HCT116 (cell line): ENCODE measurements at regions not wholly inside any gene's neighbourhood (a gene's known extent, or its start where the extent isn't known, plus 50 kb on each side); places are given as distances from the start of the nearest gene placed in this dataset.

ENCODE experiments used
- ATAC-seq: fragments of 200-7000 bp; cut with Tn5 transposase; 2 replicates; pipeline ENCODE4 v1.9.1; 2020; ENCODE audit warnings: mild to moderate bottlenecking, moderate library complexity
- BruUV-seq: library from RNA; stranded (reverse); fragments of 400-500 nt; replicated peaks from 2 replicates; lab custom pipeline; 2021; lab: Mats Ljungman, UMichigan
- CTCF ChIA-PET: fragments of 300-600 bp; sonication (Branson Sonifier 250); formaldehyde crosslinking; loops from one replicate; lab custom pipeline; 2021; ENCODE audit warnings: antibody characterized with exemption; lab: Charles Lee
- POLR2A ChIA-PET: fragments of 300-600, 350-600 bp; sonication (Branson Sonifier 250); formaldehyde crosslinking; loops from one replicate; lab custom pipeline; 2021; ENCODE audit warnings: antibody characterized with exemption; lab: Charles Lee
- RAD21 ChIA-PET, 2 experiments: fragments of 300-600 bp; sonication (Branson Sonifier 250); formaldehyde crosslinking; loops; one replicate each; lab custom pipeline; 2023; ENCODE audit warnings: low total read pairs in 2 of 2; ENCODE audit not compliant: uncharacterized antibody in 2 of 2, unreplicated experiment in 2 of 2, low non-redundant PET in 1 of 2; lab: Charles Lee
- DNase-seq: peaks from one replicate; pipeline ENCODE4 v3.0.0-alpha.2; 2010; ENCODE audit warnings: low read depth, low spot score
- H2AFZ ChIP-seq: fragments of 200-600 bp; shearing (Covaris generic), sonication (generic); 2 replicates; pipeline ENCODE4 v1.6.1; 2017; ENCODE audit warnings: low read depth, mixed run types, mixed read lengths, antibody characterized with exemption, low read length; ENCODE audit not compliant: poor library complexity, severe bottlenecking
- H3K27ac ChIP-seq: 2 replicates; pipeline ENCODE4 v1.5.1; 2012; ENCODE audit warnings: low read depth, low read length
- H3K27me3 ChIP-seq: fragments of 200-600 bp; sonication (generic); 2 replicates; pipeline ENCODE4 v1.6.1; 2016; ENCODE audit warnings: mixed run types, low read length, mixed read lengths; ENCODE audit not compliant: insufficient read depth
- H3K36me3 ChIP-seq, 2 experiments: fragments of 200-500 bp in 1 of 2; fragments of 200-600 bp in 1 of 2; sonication (Bioruptor generic) in 1 of 2; sonication (generic) in 1 of 2; 2 replicates each; pipeline versions ENCODE4 v1.5.1 to v1.6.1; 2014 to 2016; ENCODE audit warnings: low read length in 2 of 2, inconsistent platforms in 1 of 2, mixed read lengths in 1 of 2, mixed run types in 1 of 2; ENCODE audit not compliant: insufficient read depth in 2 of 2, control insufficient read depth in 1 of 2
- H3K4me1 ChIP-seq, 2 experiments: fragments of 200-600 bp in 1 of 2; sonication (generic) in 1 of 2; 2 replicates each; pipeline versions ENCODE4 v1.5.1 to v1.6.1; 2012 to 2017; ENCODE audit warnings: low read length in 2 of 2, inconsistent platforms in 1 of 2, mild to moderate bottlenecking in 1 of 2, mixed read lengths in 1 of 2, mixed run types in 1 of 2, moderate library complexity in 1 of 2; ENCODE audit not compliant: insufficient read depth in 2 of 2, control insufficient read depth in 1 of 2
- H3K4me2 ChIP-seq: fragments of 200-600 bp; sonication (generic); 2 replicates; pipeline ENCODE4 v1.6.1; 2017; ENCODE audit warnings: mixed run types, low read length, mixed read lengths
- H3K4me3 ChIP-seq, 2 experiments: fragments of 200-600 bp in 1 of 2; sonication (generic) in 1 of 2; replicated peaks in 1 of 2; 2 replicates each; pipeline ENCODE4 v1.5.1; 2011 to 2016; ENCODE audit warnings: low read length in 2 of 2, control low read depth in 1 of 2, low read depth in 1 of 2, mild to moderate bottlenecking in 1 of 2, mixed read lengths in 1 of 2, mixed run types in 1 of 2
- H3K79me2 ChIP-seq: fragments of 200-600 bp; sonication (generic); 2 replicates; pipeline ENCODE4 v1.6.1; 2017; ENCODE audit warnings: mild to moderate bottlenecking, mixed run types, low read length, moderate library complexity, mixed read lengths; ENCODE audit not compliant: insufficient read depth
- H3K9ac ChIP-seq: fragments of 200-600 bp; sonication (generic); 2 replicates; pipeline ENCODE4 v1.6.1; 2016; ENCODE audit warnings: low read length, mixed read lengths
- H3K9me2 ChIP-seq: fragments of 200-600 bp; sonication (generic), shearing (Covaris generic); 2 replicates; pipeline ENCODE4 v1.6.1; 2017; ENCODE audit warnings: mixed run types, mild to moderate bottlenecking, moderate library complexity; ENCODE audit not compliant: insufficient read depth
- H3K9me3 ChIP-seq, 2 experiments: fragments of 200-500 bp in 1 of 2; fragments of 200-600 bp in 1 of 2; sonication (Bioruptor generic) in 1 of 2; sonication (generic) in 1 of 2; 2 replicates each; pipeline ENCODE4 v1.6.1; 2014 to 2017; ENCODE audit warnings: low read length in 2 of 2, mixed read lengths in 2 of 2, inconsistent platforms in 1 of 2, low read depth in 1 of 2, mild to moderate bottlenecking in 1 of 2, mixed run types in 1 of 2, moderate library complexity in 1 of 2; ENCODE audit not compliant: control insufficient read depth in 1 of 2, insufficient read depth in 1 of 2
- H4K20me1 ChIP-seq: fragments of 200-600 bp; sonication (generic), shearing (Covaris generic); 2 replicates; pipeline ENCODE4 v1.6.1; 2017; ENCODE audit warnings: mixed run types, mild to moderate bottlenecking, moderate library complexity; ENCODE audit not compliant: insufficient read depth
- CBX3 ChIP-seq: IDR thresholded peaks from 2 replicates; pipeline ENCODE4 v1.6.1; 2012; ENCODE audit warnings: low read depth
- CEBPB ChIP-seq: IDR thresholded peaks from 2 replicates; pipeline ENCODE4 v1.6.1; 2012; ENCODE audit warnings: low read depth
- EGR1 ChIP-seq: IDR thresholded peaks from 2 replicates; pipeline ENCODE4 v1.6.1; 2012; ENCODE audit warnings: low read depth
- MAX ChIP-seq: IDR thresholded peaks from 2 replicates; pipeline ENCODE4 v1.6.1; 2012
- POLR2AphosphoS5 ChIP-seq: IDR thresholded peaks from 2 replicates; pipeline ENCODE4 v1.6.1; 2011; ENCODE audit warnings: mild to moderate bottlenecking, low read depth, low read length, moderate library complexity
- RAD21 ChIP-seq: IDR thresholded peaks from 2 replicates; pipeline ENCODE4 v1.6.1; 2012; ENCODE audit warnings: low read depth, mild to moderate bottlenecking
- REST ChIP-seq: IDR thresholded peaks from 2 replicates; pipeline ENCODE4 v1.6.1; 2012; ENCODE audit warnings: low read depth
- TCF7L2 ChIP-seq: IDR thresholded peaks from 2 replicates; pipeline ENCODE4 v1.7.0; 2011; ENCODE audit warnings: borderline replicate concordance, inconsistent platforms; ENCODE audit not compliant: insufficient read depth, insufficient read length; ENCODE audit errors: extremely low read depth
- ZNF274 ChIP-seq: fragments of 200-500 bp; sonication (Bioruptor generic); IDR thresholded peaks from 2 replicates; pipeline ENCODE4 v1.6.1; 2014; ENCODE audit warnings: mild to moderate bottlenecking, low read depth, low read length, inconsistent platforms
- intact Hi-C: fragments of 100-400 bp; cut with micrococcal nuclease; formaldehyde crosslinking; loops from 2 replicates; pipeline ENCODE4 v1.10.0; 2022
- TF ChIP-seq, protein P1 (sequence below), 3 experiments: fragments of 200-600 bp in 1 of 3; sonication (generic) in 1 of 3; IDR thresholded peaks in 2 of 3; conservative IDR thresholded peaks in 1 of 3; 2 replicates each; pipeline ENCODE4 v1.5.1; 2012 to 2017; ENCODE audit warnings: low read depth in 2 of 3, low read length in 2 of 3, antibody characterized with exemption in 1 of 3, borderline replicate concordance in 1 of 3, control low read depth in 1 of 3, mild to moderate bottlenecking in 1 of 3, mixed read lengths in 1 of 3, mixed run types in 1 of 3, moderate library complexity in 1 of 3; ENCODE audit not compliant: insufficient read depth in 1 of 3

GRCh38 chr4:54575919-54576318 is 81.8 kb upstream of the KIT start:
- no peaks in the 10 kb centered on the region for H3K9me2 ChIP-seq
- no peak overlapping the region for H2AFZ ChIP-seq
- no peaks in the 10 kb centered on the region for H3K36me3 ChIP-seq
- ChIA-PET POLR2A (no interaction called here), CTCF (no interaction called here), RAD21 (interaction anchor here in 1 of 2 experiments (0.5 kb wide), 1 partner anchor 214 kb away, joined by 3 read pairs; no protein-coding TSS in a partner anchor)
- H3K9ac ChIP-seq, result no peak overlapping the region
- H3K79me2 ChIP-seq, result no peaks in the 10 kb centered on the region
- H4K20me1 ChIP-seq, result no peaks in the 10 kb centered on the region
- DNase-seq, result no peak
- no peaks in the 10 kb centered on the region for H3K4me1 ChIP-seq
- no TSS peak for BruUV-seq
- H3K4me2 ChIP-seq, result no peak overlapping the region
- H3K27me3 ChIP-seq, result peaks cover 9% of the 10 kb centered on the region
- intact Hi-C loops, result no loop called here
- ATAC-seq, result no peak
- no peak overlapping the region for H3K27ac ChIP-seq
- TF ChIP-seq TCF7L2 (no peak), REST (no peak), RAD21 (no peak), CEBPB (no peak), ZNF274 (no peak), CBX3 (no peak)
- TF ChIP-seq, all 23 proteins: peak for 0
- H3K4me3 ChIP-seq, result no peak overlapping the region
- no peaks in the 10 kb centered on the region for H3K9me3 ChIP-seq

DNA sequence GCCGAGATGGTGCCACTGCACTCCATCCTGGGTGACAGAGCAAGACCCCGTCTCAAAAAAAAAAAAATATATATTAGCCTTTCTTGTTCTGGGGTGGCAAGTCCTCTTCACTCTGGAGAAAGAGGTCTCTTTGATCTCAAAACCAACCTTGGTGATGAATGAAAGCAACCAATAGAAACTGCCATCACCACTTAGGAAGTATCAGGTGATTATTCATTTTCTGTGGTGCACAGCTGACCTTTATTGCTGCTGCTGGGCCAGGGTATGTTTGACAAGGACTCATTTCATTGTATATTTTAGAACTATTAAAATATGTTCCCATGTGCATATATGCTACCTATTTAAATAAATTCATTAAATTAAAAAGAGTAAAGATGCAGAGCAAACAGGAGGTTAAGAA is 76.0 kb upstream of the KIT start:
- no peaks in the 10 kb centered on the region for H3K9me2 ChIP-seq
- ChIA-PET RAD21 (no interaction called here), CTCF (no interaction called here), POLR2A (no interaction called here)
- H3K4me2 ChIP-seq, result no peak overlapping the region
- H3K9me3 ChIP-seq, result no peaks in the 10 kb centered on the region
- no peak overlapping the region for H3K9ac ChIP-seq
- ATAC-seq (no peak), DNase-seq (no peak)
- no peaks in the 10 kb centered on the region for H4K20me1 ChIP-seq
- intact Hi-C loops, result no loop called here
- H3K4me1 ChIP-seq, result no peaks in the 10 kb centered on the region
- H3K4me3 ChIP-seq, result no peak overlapping the region
- no TSS peak for BruUV-seq
- H2AFZ ChIP-seq, result no peak overlapping the region
- H3K27me3 ChIP-seq, result peaks cover 9% of the 10 kb centered on the region; the same call in 1 of the 2 replicates
- H3K36me3 ChIP-seq, result no peaks in the 10 kb centered on the region
- no peak overlapping the region for H3K27ac ChIP-seq
- H3K79me2 ChIP-seq, result no peaks in the 10 kb centered on the region
- no peak for TF ChIP-seq REST
- TF ChIP-seq, protein P1, sequence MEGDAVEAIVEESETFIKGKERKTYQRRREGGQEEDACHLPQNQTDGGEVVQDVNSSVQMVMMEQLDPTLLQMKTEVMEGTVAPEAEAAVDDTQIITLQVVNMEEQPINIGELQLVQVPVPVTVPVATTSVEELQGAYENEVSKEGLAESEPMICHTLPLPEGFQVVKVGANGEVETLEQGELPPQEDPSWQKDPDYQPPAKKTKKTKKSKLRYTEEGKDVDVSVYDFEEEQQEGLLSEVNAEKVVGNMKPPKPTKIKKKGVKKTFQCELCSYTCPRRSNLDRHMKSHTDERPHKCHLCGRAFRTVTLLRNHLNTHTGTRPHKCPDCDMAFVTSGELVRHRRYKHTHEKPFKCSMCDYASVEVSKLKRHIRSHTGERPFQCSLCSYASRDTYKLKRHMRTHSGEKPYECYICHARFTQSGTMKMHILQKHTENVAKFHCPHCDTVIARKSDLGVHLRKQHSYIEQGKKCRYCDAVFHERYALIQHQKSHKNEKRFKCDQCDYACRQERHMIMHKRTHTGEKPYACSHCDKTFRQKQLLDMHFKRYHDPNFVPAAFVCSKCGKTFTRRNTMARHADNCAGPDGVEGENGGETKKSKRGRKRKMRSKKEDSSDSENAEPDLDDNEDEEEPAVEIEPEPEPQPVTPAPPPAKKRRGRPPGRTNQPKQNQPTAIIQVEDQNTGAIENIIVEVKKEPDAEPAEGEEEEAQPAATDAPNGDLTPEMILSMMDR (IDR thresholded peaks at IDR 0.05 in 2 of 3, conservative IDR thresholded peaks at IDR 0.05 in 1 of 3; ENCODE audit: borderline replicate concordance in 1 of 3, insufficient read depth in 1 of 3, low read depth in 2 of 3, low read length in 2 of 3), result no peak
- no peak for TF ChIP-seq ZNF274
- no peak for TF ChIP-seq EGR1
- no peak for TF ChIP-seq POLR2AphosphoS5
- TF ChIP-seq MAX, result no peak
